ENCODE measurements at regions not wholly inside any gene's neighbourhood (a gene's known extent, or its start where the extent isn't known, plus 50 kb on each side); places are given as distances from the start of the nearest gene placed in this dataset.

GRCh38 chr6:43869792-43870659 lies 100.0 kb downstream of the VEGFA start:
- H3K4me3 ChIP-seq (ENCODE audit: low read length): no peak overlapping the region
- no peak for TF ChIP-seq CTCF (IDR thresholded peaks at IDR 0.05; ENCODE audit: insufficient read depth, low read depth, low read length, missing control alignments)
- no peak for DNase-seq (ENCODE audit: low read depth)

GRCh38 chr6:43869079-43869710 lies 99.2 kb downstream of the VEGFA start:
- no peak for DNase-seq (ENCODE audit: low read depth)
- H3K4me3 ChIP-seq (ENCODE audit: low read length): no peak overlapping the region
- TF ChIP-seq CTCF (IDR thresholded peaks at IDR 0.05; ENCODE audit: insufficient read depth, low read depth, low read length, missing control alignments): no peak

GRCh38 chr6:43868467-43868866 lies 98.5 kb downstream of the VEGFA start:
- no peak overlapping the region for H3K4me3 ChIP-seq (ENCODE audit: low read length)
- no peak for DNase-seq (ENCODE audit: low read depth)
- no peak for TF ChIP-seq CTCF (IDR thresholded peaks at IDR 0.05; ENCODE audit: insufficient read depth, low read depth, low read length, missing control alignments)

- no peak for DNase-seq (ENCODE audit: low read depth)
- no peak for TF ChIP-seq CTCF (IDR thresholded peaks at IDR 0.05; ENCODE audit: insufficient read depth, low read depth, low read length, missing control alignments)
- no peak overlapping the region for H3K4me3 ChIP-seq (ENCODE audit: low read length)
Measured at GRCh38 chr6:43867996-43868395, 98.0 kb downstream of the VEGFA start.

GRCh38 chr6:43867246-43867645 lies 97.2 kb downstream of the VEGFA start:
- no peak overlapping the region for H3K4me3 ChIP-seq (ENCODE audit: low read length)
- TF ChIP-seq CTCF (IDR thresholded peaks at IDR 0.05; ENCODE audit: insufficient read depth, low read depth, low read length, missing control alignments): no peak
- no peak for DNase-seq (ENCODE audit: low read depth)

GRCh38 chr6:43865932-43866645 lies 96.1 kb downstream of the VEGFA start:
- no peak for TF ChIP-seq CTCF (IDR thresholded peaks at IDR 0.05; ENCODE audit: insufficient read depth, low read depth, low read length, missing control alignments)
- no peak for DNase-seq (ENCODE audit: low read depth)
- no peak overlapping the region for H3K4me3 ChIP-seq (ENCODE audit: low read length)

All from epithelial cell of esophagus (primary cell).